H1 (cell line): ENCODE measurements at regions not wholly inside any gene's neighbourhood (a gene's known extent, or its start where the extent isn't known, plus 50 kb on each side); places are given as distances from the start of the nearest gene placed in this dataset.

Source experiments
- CTCF ChIA-PET: fragments of 300-600 bp; sonication (Branson Sonifier 250); formaldehyde crosslinking; loops from one replicate; lab custom pipeline; 2021; ENCODE audit not compliant: partially characterized antibody; lab: Charles Lee
- POLR2A ChIA-PET: fragments of 300-600 bp; sonication (Branson Sonifier 250); formaldehyde crosslinking; loops from one replicate; lab custom pipeline; 2021; ENCODE audit warnings: inconsistent platforms; ENCODE audit not compliant: partially characterized antibody; lab: Charles Lee
- DNase-seq, 2 experiments: peaks; one replicate each; pipeline versions ENCODE4 v3.0.0 to v3.0.0-alpha.2; 2010 to 2022; ENCODE audit warnings: low spot score in 2 of 2, low read depth in 1 of 2, mixed read lengths in 1 of 2
- FAIRE-seq: peaks from 2 replicates; lab custom pipeline; 2011; peaks lifted over from hg19 to GRCh38; lab: Jason Lieb, UNC
- H2AFZ ChIP-seq: 2 replicates; pipeline ENCODE4 v1.8.1; 2012; ENCODE audit warnings: low read length, inconsistent platforms
- H2AK5ac ChIP-seq: 2 replicates; pipeline ENCODE4 v1.6.1; 2013; ENCODE audit warnings: low read depth, low read length
- H2BK120ac ChIP-seq: replicated peaks from 2 replicates; pipeline ENCODE3; 2013; ENCODE audit warnings: low read depth, low read length, inconsistent platforms
- H2BK12ac ChIP-seq: 2 replicates; pipeline ENCODE4 v1.6.1; 2013; ENCODE audit warnings: low read depth, low read length
- H2BK15ac ChIP-seq: 2 replicates; pipeline ENCODE4 v1.6.1; 2013; ENCODE audit warnings: low read length
- H2BK20ac ChIP-seq: 2 replicates; pipeline ENCODE4 v1.6.1; 2013; ENCODE audit warnings: low read length
- H2BK5ac ChIP-seq: 2 replicates; pipeline ENCODE4 v1.6.1; 2013; ENCODE audit warnings: low read depth, low read length
- H3K14ac ChIP-seq: 2 replicates; pipeline ENCODE4 v1.6.1; 2013; ENCODE audit warnings: inconsistent platforms; ENCODE audit not compliant: insufficient read length
- H3K18ac ChIP-seq: 2 replicates; pipeline ENCODE4 v1.6.1; 2013; ENCODE audit warnings: low read length; ENCODE audit errors: extremely low read depth
- H3K23ac ChIP-seq: 2 replicates; pipeline ENCODE4 v1.6.1; 2013; ENCODE audit warnings: inconsistent platforms; ENCODE audit not compliant: insufficient read length
- H3K23me2 ChIP-seq: 2 replicates; pipeline ENCODE4 v1.6.1; 2013; ENCODE audit warnings: low read depth, low read length
- H3K27ac ChIP-seq: 2 replicates; pipeline ENCODE4 v1.6.1; 2011; ENCODE audit warnings: low read depth, low read length, inconsistent platforms
- H3K27me3 ChIP-seq, 4 experiments: replicated peaks in 1 of 4; 1 replicate in 1 of 4; 2 replicates in 3 of 4; pipeline versions ENCODE4 v1.6.1 to v1.8.1; 2011 to 2013; ENCODE audit warnings: low read length in 3 of 4, mild to moderate bottlenecking in 3 of 4, inconsistent platforms in 2 of 4, mixed read lengths in 2 of 4, moderate library complexity in 1 of 4; ENCODE audit not compliant: control insufficient read depth in 3 of 4, insufficient read depth in 3 of 4; ENCODE audit errors: extremely low read depth in 1 of 4
- H3K36me3 ChIP-seq, 4 experiments: 2 replicates each; pipeline versions ENCODE4 v1.6.1 to v1.8.1; 2011 to 2013; ENCODE audit warnings: mild to moderate bottlenecking in 4 of 4, low read length in 3 of 4, moderate library complexity in 2 of 4, control low read depth in 1 of 4, inconsistent platforms in 1 of 4; ENCODE audit not compliant: insufficient read depth in 4 of 4, control insufficient read depth in 2 of 4
- H3K4ac ChIP-seq: replicated peaks from 2 replicates; pipeline ENCODE3; 2013; ENCODE audit warnings: low read length, low read depth, mixed read lengths, inconsistent platforms; ENCODE audit not compliant: insufficient read length
- H3K4me1 ChIP-seq, 4 experiments: replicated peaks in 1 of 4; 1 replicate in 1 of 4; 2 replicates in 3 of 4; pipeline versions ENCODE4 v1.6.1 to v1.8.1; 2011 to 2013; ENCODE audit warnings: low read length in 3 of 4, inconsistent platforms in 2 of 4, mixed read lengths in 1 of 4; ENCODE audit not compliant: insufficient read depth in 4 of 4, control insufficient read depth in 3 of 4
- H3K4me2 ChIP-seq, 2 experiments: 2 replicates each; pipeline versions ENCODE4 v1.6.1 to v1.8.1; 2011 to 2013; ENCODE audit warnings: low read depth in 2 of 2, low read length in 2 of 2, control low read depth in 1 of 2, inconsistent platforms in 1 of 2, mild to moderate bottlenecking in 1 of 2; ENCODE audit not compliant: insufficient read depth in 1 of 2
- H3K4me3 ChIP-seq, 4 experiments: fragments of 200-600, 300-600 bp in 1 of 4; sonication (generic), shearing (Covaris generic), sonication (Bioruptor Twin) in 1 of 4; 2 replicates each; pipeline versions ENCODE4 v1.5.1 to v1.8.1; 2011 to 2016; ENCODE audit warnings: low read length in 4 of 4, low read depth in 3 of 4, control low read depth in 2 of 4, inconsistent platforms in 2 of 4, mild to moderate bottlenecking in 2 of 4, mixed read lengths in 1 of 4, moderate library complexity in 1 of 4; ENCODE audit not compliant: insufficient read depth in 2 of 4; ENCODE audit errors: extremely low read depth in 1 of 4
- H3K56ac ChIP-seq: replicated peaks from 2 replicates; pipeline ENCODE3; 2013; ENCODE audit warnings: low read depth, mild to moderate bottlenecking, mixed read lengths, low read length, inconsistent platforms; ENCODE audit not compliant: insufficient read length
- H3K79me1 ChIP-seq: 2 replicates; pipeline ENCODE4 v1.6.1; 2013; ENCODE audit warnings: low read depth, low read length, control low read depth
- H3K79me2 ChIP-seq, 2 experiments: 2 replicates each; pipeline versions ENCODE4 v1.6.1 to v1.8.1; 2012 to 2013; ENCODE audit warnings: low read length in 2 of 2, mild to moderate bottlenecking in 2 of 2, inconsistent platforms in 1 of 2; ENCODE audit not compliant: insufficient read depth in 2 of 2, control insufficient read depth in 1 of 2
- H3K9ac ChIP-seq, 4 experiments: replicated peaks in 1 of 4; 1 replicate in 1 of 4; 2 replicates in 3 of 4; pipeline versions ENCODE4 v1.6.1 to v1.8.1; 2011 to 2013; ENCODE audit warnings: low read depth in 3 of 4, low read length in 3 of 4, control low read depth in 2 of 4, mild to moderate bottlenecking in 2 of 4, moderate library complexity in 2 of 4, inconsistent platforms in 1 of 4; ENCODE audit errors: extremely low read depth in 1 of 4
- H3K9me3 ChIP-seq, 2 experiments: 2 replicates each; pipeline versions ENCODE4 v1.6.1 to v1.8.1; 2012 to 2013; ENCODE audit warnings: mild to moderate bottlenecking in 2 of 2, moderate library complexity in 2 of 2, control low read depth in 1 of 2, inconsistent platforms in 1 of 2, low read depth in 1 of 2, low read length in 1 of 2, mixed read lengths in 1 of 2; ENCODE audit not compliant: insufficient read depth in 2 of 2
- H4K20me1 ChIP-seq, 2 experiments: replicated peaks in 1 of 2; 2 replicates each; pipeline versions ENCODE3 to v1.8.1; 2011 to 2013; ENCODE audit warnings: inconsistent platforms in 2 of 2, low read length in 2 of 2, mild to moderate bottlenecking in 1 of 2; ENCODE audit not compliant: insufficient read depth in 2 of 2, control insufficient read depth in 1 of 2
- H4K5ac ChIP-seq: 2 replicates; pipeline ENCODE4 v1.6.1; 2013; ENCODE audit warnings: low read length, low read depth, mixed read lengths, inconsistent platforms; ENCODE audit not compliant: insufficient read length
- H4K8ac ChIP-seq: 2 replicates; pipeline ENCODE4 v1.8.0; 2013; ENCODE audit warnings: mild to moderate bottlenecking, moderate library complexity, low read length, inconsistent platforms; ENCODE audit not compliant: insufficient read depth; ENCODE audit errors: extremely low read depth
- H4K91ac ChIP-seq: replicated peaks from 2 replicates; pipeline ENCODE3; 2013; ENCODE audit warnings: low read length, mixed read lengths, inconsistent platforms; ENCODE audit not compliant: insufficient read length
- CTBP2 ChIP-seq: IDR thresholded peaks from 2 replicates; pipeline ENCODE4 v1.7.0; 2011; ENCODE audit warnings: borderline replicate concordance, mild to moderate bottlenecking, moderate library complexity, mixed read lengths, low read length; ENCODE audit not compliant: insufficient read depth, insufficient read length
- EGR1 ChIP-seq: IDR thresholded peaks from 2 replicates; pipeline ENCODE4 v1.6.1; 2011; ENCODE audit warnings: low read depth, low read length, borderline replicate concordance
- EZH2 ChIP-seq: fragments of 200-600 bp; sonication (generic); IDR thresholded peaks from 2 replicates; pipeline ENCODE4 v1.7.1; 2012; ENCODE audit warnings: low read depth, mild to moderate bottlenecking, moderate library complexity, low read length, inconsistent platforms; ENCODE audit not compliant: severe bottlenecking
- KDM1A ChIP-seq: fragments of 200-600, 300-600 bp; sonication (generic); IDR thresholded peaks from 2 replicates; pipeline ENCODE4 v1.7.1; 2016; ENCODE audit warnings: mild to moderate bottlenecking, low read length, borderline replicate concordance
- KDM4A ChIP-seq: IDR thresholded peaks from one replicate; pipeline ENCODE4 v1.7.1; 2012; ENCODE audit warnings: low read depth, mild to moderate bottlenecking, moderate library complexity, low read length, inconsistent platforms; ENCODE audit not compliant: severe bottlenecking
- MAFK ChIP-seq: IDR thresholded peaks from 2 replicates; pipeline ENCODE4 v1.6.1; 2012; ENCODE audit warnings: low read depth, mild to moderate bottlenecking, improper control_type of control experiment, low read length
- NANOG ChIP-seq: IDR thresholded peaks from 2 replicates; pipeline ENCODE4 v1.6.1; 2011; ENCODE audit warnings: low read length, low read depth, mild to moderate bottlenecking, inconsistent platforms; ENCODE audit not compliant: insufficient read depth, poor library complexity, severe bottlenecking
- POLR2A ChIP-seq, 2 experiments: IDR thresholded peaks; 1 replicate in 1 of 2; 2 replicates in 1 of 2; pipeline ENCODE4 v1.6.1; 2011; ENCODE audit warnings: low read depth in 2 of 2, low read length in 2 of 2, mild to moderate bottlenecking in 2 of 2; ENCODE audit errors: control extremely low read depth in 1 of 2
- RAD21 ChIP-seq, 2 experiments: IDR thresholded peaks in 1 of 2; conservative IDR thresholded peaks in 1 of 2; 2 replicates each; pipeline ENCODE4 v1.6.1; 2011; ENCODE audit warnings: low read depth in 2 of 2, low read length in 2 of 2, improper control_type of control experiment in 1 of 2, inconsistent platforms in 1 of 2, mild to moderate bottlenecking in 1 of 2, moderate library complexity in 1 of 2
- SP2 ChIP-seq: IDR thresholded peaks from 2 replicates; pipeline ENCODE4 v1.6.1; 2012; ENCODE audit warnings: mild to moderate bottlenecking, low read length, inconsistent platforms
- ZNF274 ChIP-seq: IDR thresholded peaks from 2 replicates; pipeline ENCODE4 v1.7.0; 2012; ENCODE audit warnings: low read length, borderline replicate concordance; ENCODE audit errors: extremely low read depth
- WGBS, 2 experiments: shearing (Covaris generic) in 1 of 2; methylation state at CpG; one replicate each; pipeline versions ENCODE4 v1.1.6 to v1.1.7; 2013 to 2015; ENCODE audit warnings: low lambda C conversion rate in 2 of 2, mixed read lengths in 2 of 2, inconsistent platforms in 1 of 2, low coverage in 1 of 2, missing lambda C conversion rate in 1 of 2; ENCODE audit not compliant: insufficient replicate concordance in 2 of 2, insufficient coverage in 1 of 2, insufficient read length in 1 of 2; ENCODE audit errors: extremely low coverage in 1 of 2, missing lambda C conversion rate in 1 of 2; 5-methylcytosine and 5-hydroxymethylcytosine counted together
- TF ChIP-seq, protein P1 (sequence below): IDR thresholded peaks from 2 replicates; pipeline ENCODE4 v1.6.1; 2012; ENCODE audit warnings: inconsistent platforms
- TF ChIP-seq, protein P2 (sequence below): IDR thresholded peaks from 2 replicates; pipeline ENCODE4 v1.6.1; 2011; ENCODE audit warnings: low read depth, mild to moderate bottlenecking, low read length; ENCODE audit not compliant: insufficient read depth

DNA sequence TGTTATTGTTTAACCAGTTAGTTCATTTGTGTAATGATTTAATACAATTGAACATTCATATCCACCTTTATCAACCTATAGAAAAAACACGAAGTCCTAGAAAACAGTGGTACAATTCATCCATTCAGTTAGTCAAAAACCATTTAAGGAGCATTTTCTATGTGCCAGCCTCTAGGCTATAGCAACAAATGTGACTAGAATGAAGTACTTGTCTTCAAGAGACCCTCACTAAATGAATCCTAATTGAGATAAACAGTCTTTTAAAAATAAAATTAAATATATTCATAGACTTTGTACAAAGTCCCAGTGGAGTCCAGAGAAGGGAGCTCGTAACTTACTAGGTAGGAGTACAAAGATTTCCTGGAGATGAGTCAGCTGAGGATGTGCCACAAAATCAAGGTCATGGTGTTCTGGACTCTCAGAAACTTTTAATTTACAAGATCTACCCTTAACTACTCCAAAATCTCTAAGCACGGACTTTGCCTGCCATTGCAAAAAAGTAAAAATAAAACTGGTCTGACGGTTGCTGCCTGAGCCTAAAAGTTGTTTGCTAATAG, 430.7 kb upstream of the DCN start:
- Histone ChIP-seq H2BK5ac (no peak overlapping the region), H3K4ac (no peak overlapping the region), H2BK120ac (no peak overlapping the region), H2BK20ac (no peak overlapping the region), H3K23ac (no peak overlapping the region), H2AFZ (no peak overlapping the region), H3K4me2 (no peak overlapping the region), H3K27ac (no peak overlapping the region), H3K27me3 (no peaks in the 10 kb centered on the region), H4K20me1 (no peaks in the 10 kb centered on the region), H3K14ac (no peak overlapping the region), H2AK5ac (no peak overlapping the region), H3K9ac (no peak overlapping the region), H3K79me1 (no peaks in the 10 kb centered on the region), H3K4me1 (no peaks in the 10 kb centered on the region), H4K8ac (no peak overlapping the region), H3K36me3 (no peaks in the 10 kb centered on the region), H3K79me2 (no peaks in the 10 kb centered on the region), H4K5ac (no peak overlapping the region), H3K23me2 (no peaks in the 10 kb centered on the region), H4K91ac (no peak overlapping the region), H2BK12ac (no peak overlapping the region), H3K4me3 (no peak overlapping the region), H2BK15ac (no peak overlapping the region), H3K18ac (no peak overlapping the region), H3K9me3 (no peaks in the 10 kb centered on the region), H3K56ac (no peak overlapping the region)
- DNase-seq (no peak), FAIRE-seq (no peak)
- ChIA-PET POLR2A (no interaction called here), CTCF (interaction anchor here (0.7 to 1.7 kb wide), 2 partner anchors 12 to 35 kb away, joined by 3 read pairs; no protein-coding TSS in a partner anchor)
- WGBS, 2 experiments: 94% methylated on average over 4 of the region's 4 CpGs; no CpG with 5 or more reads in 1 of the 2 experiments
- no peak for TF ChIP-seq EGR1
- TF ChIP-seq SP2: no peak
- no peak for TF ChIP-seq NANOG
- no peak for TF ChIP-seq ZNF274
- no peak for TF ChIP-seq MAFK
- TF ChIP-seq EZH2: no peak
- TF ChIP-seq KDM1A: no peak
- TF ChIP-seq POLR2A (IDR thresholded peaks at IDR 0.05; ENCODE audit: control extremely low read depth in 1 of 2, low read depth in 2 of 2, low read length in 2 of 2): no peak
- TF ChIP-seq KDM4A: no peak
- TF ChIP-seq, protein P1, sequence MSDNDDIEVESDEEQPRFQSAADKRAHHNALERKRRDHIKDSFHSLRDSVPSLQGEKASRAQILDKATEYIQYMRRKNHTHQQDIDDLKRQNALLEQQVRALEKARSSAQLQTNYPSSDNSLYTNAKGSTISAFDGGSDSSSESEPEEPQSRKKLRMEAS: no peak
- TF ChIP-seq CTBP2: no peak
- no peak for TF ChIP-seq RAD21 (IDR thresholded peaks at IDR 0.05 in 1 of 2, conservative IDR thresholded peaks at IDR 0.05 in 1 of 2; ENCODE audit: low read depth in 2 of 2, low read length in 2 of 2)
- TF ChIP-seq, protein P2, sequence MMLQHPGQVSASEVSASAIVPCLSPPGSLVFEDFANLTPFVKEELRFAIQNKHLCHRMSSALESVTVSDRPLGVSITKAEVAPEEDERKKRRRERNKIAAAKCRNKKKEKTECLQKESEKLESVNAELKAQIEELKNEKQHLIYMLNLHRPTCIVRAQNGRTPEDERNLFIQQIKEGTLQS: no peak
